ENCODE measurements at regions not wholly inside any gene's neighbourhood (a gene's known extent, or its start where the extent isn't known, plus 50 kb on each side); places are given as distances from the start of the nearest gene placed in this dataset.

- TF ChIP-seq CTCF (IDR thresholded peaks at IDR 0.05; ENCODE audit: insufficient read depth, low read depth, low read length) (no peak), EZH2 (IDR thresholded peaks at IDR 0.05; ENCODE audit: insufficient read depth, low read length) (no peak)
Observed at GRCh38 chr10:36313142-36313541, 671.0 kb upstream of the FZD8 start.

Data from astrocyte (in vitro differentiated cells and primary cell).